ENCODE measurements at regions not wholly inside any gene's neighbourhood (a gene's known extent, or its start where the extent isn't known, plus 50 kb on each side); places are given as distances from the start of the nearest gene placed in this dataset.
"Not testable (repeated sequence)": the region's sequence is repeated elsewhere in the genome, so short reads cannot be mapped to it uniquely, and the experiment has no call there.

- H3K27me3 Mint-ChIP-seq: peaks cover 3 to 16% of the 10 kb centered on the region in 2 donors
- ChIA-PET CTCF (no interaction called here), POLR2A (no interaction called here)
- no peak overlapping the region for H3K4me3 Mint-ChIP-seq
- no peak for DNase-seq
- Histone ChIP-seq H3K4me1 (ENCODE audit: insufficient read depth, low read length) (no peaks in the 10 kb centered on the region), H3K4me3 (ENCODE audit: low read length) (no peak overlapping the region), H3K27me3 (ENCODE audit: insufficient read depth, low read length, poor library complexity, severe bottlenecking) (no peaks in the 10 kb centered on the region), H3K9me3 (ENCODE audit: low read length) (no peaks in the 10 kb centered on the region), H3K27ac (ENCODE audit: low read depth, low read length) (no peak overlapping the region), H3K36me3 (ENCODE audit: insufficient read depth, low read length) (no peaks in the 10 kb centered on the region)
- H3K4me1 Mint-ChIP-seq: no peaks in the 10 kb centered on the region
- peaks cover 0 to 2% (median 0%) of the 10 kb centered on the region in 5 donors for H3K9me3 Mint-ChIP-seq
- H3K36me3 Mint-ChIP-seq: no peaks in the 10 kb centered on the region
- H3K27ac Mint-ChIP-seq: no peak overlapping the region
Measured at GRCh38 chrX:37921758-37922157, 74.4 kb upstream of the DYNLT3 start.

- no peak overlapping the region for H3K27ac Mint-ChIP-seq
- POLR2A ChIA-PET: no interaction called here
- CTCF ChIA-PET: no interaction called here
Measured at GRCh38 chrX:37922928-37923327, 75.6 kb upstream of the DYNLT3 start.

GRCh38 chrX:37925761-37926160 lies 78.4 kb upstream of the DYNLT3 start:
- H3K27me3 Mint-ChIP-seq: peaks cover 3 to 18% of the 10 kb centered on the region in 2 donors
- H3K36me3 Mint-ChIP-seq; H3K9me3 Mint-ChIP-seq; H3K4me1 Mint-ChIP-seq; H3K4me3 ChIP-seq (ENCODE audit: low read length); H3K27ac Mint-ChIP-seq; H3K27ac ChIP-seq (ENCODE audit: low read depth, low read length); H3K4me1 ChIP-seq (ENCODE audit: insufficient read depth, low read length); POLR2A ChIA-PET; H3K27me3 ChIP-seq (ENCODE audit: insufficient read depth, low read length, poor library complexity, severe bottlenecking); H3K4me3 Mint-ChIP-seq; H3K36me3 ChIP-seq (ENCODE audit: insufficient read depth, low read length); H3K9me3 ChIP-seq (ENCODE audit: low read length); DNase-seq: not testable (repeated sequence)
- CTCF ChIA-PET: interaction anchor here (1.2 kb wide), 1 partner anchor 241 kb away, joined by 3 read pairs; no protein-coding TSS in a partner anchor

More at GRCh38 chrX:37922928-37923327, 75.6 kb upstream of the DYNLT3 start:
- no peak for DNase-seq
- H3K9me3 Mint-ChIP-seq: peaks cover 0 to 2% (median 0%) of the 10 kb centered on the region in 5 donors
- peaks cover 3 to 18% of the 10 kb centered on the region in 2 donors for H3K27me3 Mint-ChIP-seq
- Histone ChIP-seq H3K36me3 (ENCODE audit: insufficient read depth, low read length) (no peaks in the 10 kb centered on the region), H3K27ac (ENCODE audit: low read depth, low read length) (no peak overlapping the region), H3K4me3 (ENCODE audit: low read length) (no peak overlapping the region), H3K27me3 (ENCODE audit: insufficient read depth, low read length, poor library complexity, severe bottlenecking) (no peaks in the 10 kb centered on the region), H3K4me1 (ENCODE audit: insufficient read depth, low read length) (no peaks in the 10 kb centered on the region), H3K9me3 (ENCODE audit: low read length) (no peaks in the 10 kb centered on the region)
- H3K36me3 Mint-ChIP-seq: no peaks in the 10 kb centered on the region
- H3K4me3 Mint-ChIP-seq: no peak overlapping the region
- H3K4me1 Mint-ChIP-seq: no peaks in the 10 kb centered on the region

GRCh38 chrX:37926700-37927099 lies 79.3 kb upstream of the DYNLT3 start:
- no peak overlapping the region for H3K27ac ChIP-seq (ENCODE audit: low read depth, low read length)
- no peaks in the 10 kb centered on the region for H3K9me3 ChIP-seq (ENCODE audit: low read length)
- no peaks in the 10 kb centered on the region for H3K4me1 Mint-ChIP-seq
- H3K4me1 ChIP-seq (ENCODE audit: insufficient read depth, low read length): no peaks in the 10 kb centered on the region
- H3K9me3 Mint-ChIP-seq: no peaks in the 10 kb centered on the region
- ChIA-PET CTCF (interaction anchor here (1.2 kb wide), 1 partner anchor 240 kb away, joined by 3 read pairs; no protein-coding TSS in a partner anchor), POLR2A (no interaction called here)
- H3K27ac Mint-ChIP-seq: no peak overlapping the region
- peaks cover 3 to 18% of the 10 kb centered on the region in 2 donors for H3K27me3 Mint-ChIP-seq
- H3K36me3 Mint-ChIP-seq: no peaks in the 10 kb centered on the region
- H3K4me3 ChIP-seq (ENCODE audit: low read length): no peak overlapping the region
- H3K4me3 Mint-ChIP-seq: no peak overlapping the region
- DNase-seq: no peak
- H3K36me3 ChIP-seq (ENCODE audit: insufficient read depth, low read length): no peaks in the 10 kb centered on the region
- no peaks in the 10 kb centered on the region for H3K27me3 ChIP-seq (ENCODE audit: insufficient read depth, low read length, poor library complexity, severe bottlenecking)

- DNase-seq: no peak
- POLR2A ChIA-PET: no interaction called here
- Mint-ChIP-seq H3K9me3 (no peaks in the 10 kb centered on the region), H3K4me3 (no peak overlapping the region), H3K4me1 (no peaks in the 10 kb centered on the region), H3K36me3 (no peaks in the 10 kb centered on the region), H3K27ac (no peak overlapping the region), H3K27me3 (peaks cover 0 to 14% of the 10 kb centered on the region in 2 donors)
- Histone ChIP-seq H3K27me3 (ENCODE audit: insufficient read depth, low read length, poor library complexity, severe bottlenecking) (no peaks in the 10 kb centered on the region), H3K4me3 (ENCODE audit: low read length) (no peak overlapping the region), H3K4me1 (ENCODE audit: insufficient read depth, low read length) (no peaks in the 10 kb centered on the region), H3K27ac (ENCODE audit: low read depth, low read length) (no peak overlapping the region), H3K9me3 (ENCODE audit: low read length) (no peaks in the 10 kb centered on the region), H3K36me3 (ENCODE audit: insufficient read depth, low read length) (no peaks in the 10 kb centered on the region)
- CTCF ChIA-PET: no interaction called here
Measured at GRCh38 chrX:37942170-37942569, 64.2 kb upstream of the SYTL5 start.

GRCh38 chrX:37943554-37944344 lies 62.6 kb upstream of the SYTL5 start:
- no peaks in the 10 kb centered on the region for H3K36me3 Mint-ChIP-seq
- no peaks in the 10 kb centered on the region for H3K27me3 ChIP-seq (ENCODE audit: insufficient read depth, low read length, poor library complexity, severe bottlenecking)
- H3K4me1 Mint-ChIP-seq: no peaks in the 10 kb centered on the region
- H3K27ac Mint-ChIP-seq: no peak overlapping the region
- no peaks in the 10 kb centered on the region for H3K36me3 ChIP-seq (ENCODE audit: insufficient read depth, low read length)
- H3K4me3 Mint-ChIP-seq: no peak overlapping the region
- no peaks in the 10 kb centered on the region for H3K4me1 ChIP-seq (ENCODE audit: insufficient read depth, low read length)
- CTCF ChIA-PET: no interaction called here
- no peak overlapping the region for H3K27ac ChIP-seq (ENCODE audit: low read depth, low read length)
- POLR2A ChIA-PET: no interaction called here
- no peak overlapping the region for H3K4me3 ChIP-seq (ENCODE audit: low read length)
- H3K9me3 ChIP-seq (ENCODE audit: low read length): no peaks in the 10 kb centered on the region
- peaks cover 0 to 3% (median 0%) of the 10 kb centered on the region in 5 donors for H3K9me3 Mint-ChIP-seq
- peaks cover 4 to 17% of the 10 kb centered on the region in 2 donors for H3K27me3 Mint-ChIP-seq
- DNase-seq: no peak

GRCh38 chrX:37946197-37946596 lies 60.2 kb upstream of the SYTL5 start:
- ChIA-PET POLR2A (no interaction called here), CTCF (no interaction called here)
- Mint-ChIP-seq H3K27ac (no peak overlapping the region), H3K4me3 (no peak overlapping the region), H3K27me3 (peaks cover 7 to 11% of the 10 kb centered on the region in 2 donors), H3K36me3 (no peaks in the 10 kb centered on the region), H3K9me3 (peaks cover 0 to 3% (median 0%) of the 10 kb centered on the region in 5 donors), H3K4me1 (no peaks in the 10 kb centered on the region)
- Histone ChIP-seq H3K27ac (ENCODE audit: low read depth, low read length) (no peak overlapping the region), H3K9me3 (ENCODE audit: low read length) (no peaks in the 10 kb centered on the region), H3K4me3 (ENCODE audit: low read length) (no peak overlapping the region), H3K27me3 (ENCODE audit: insufficient read depth, low read length, poor library complexity, severe bottlenecking) (no peaks in the 10 kb centered on the region), H3K4me1 (ENCODE audit: insufficient read depth, low read length) (no peaks in the 10 kb centered on the region), H3K36me3 (ENCODE audit: insufficient read depth, low read length) (no peaks in the 10 kb centered on the region)
- DNase-seq: no peak

GRCh38 chrX:37955273-37955672 lies 51.1 kb upstream of the SYTL5 start:
- POLR2A ChIA-PET: no interaction called here
- H3K36me3 ChIP-seq (ENCODE audit: insufficient read depth, low read length): no peaks in the 10 kb centered on the region
- CTCF ChIA-PET: no interaction called here
- Mint-ChIP-seq H3K36me3 (no peaks in the 10 kb centered on the region), H3K27ac (no peak overlapping the region), H3K4me3 (no peak overlapping the region), H3K9me3 (no peaks in the 10 kb centered on the region), H3K4me1 (no peaks in the 10 kb centered on the region), H3K27me3 (peaks cover 0 to 4% of the 10 kb centered on the region in 2 donors)
- no peaks in the 10 kb centered on the region for H3K9me3 ChIP-seq (ENCODE audit: low read length)
- no peak overlapping the region for H3K27ac ChIP-seq (ENCODE audit: low read depth, low read length)
- no peak for DNase-seq
- H3K4me3 ChIP-seq (ENCODE audit: low read length): no peak overlapping the region
- no peaks in the 10 kb centered on the region for H3K27me3 ChIP-seq (ENCODE audit: insufficient read depth, low read length, poor library complexity, severe bottlenecking)
- no peaks in the 10 kb centered on the region for H3K4me1 ChIP-seq (ENCODE audit: insufficient read depth, low read length)
